ENCODE measurements at regions not wholly inside any gene's neighbourhood (a gene's known extent, or its start where the extent isn't known, plus 50 kb on each side); places are given as distances from the start of the nearest gene placed in this dataset.

GRCh38 chr9:106438928-106439327 is 424.0 kb upstream of the ZNF462 start:
- no peak for TF ChIP-seq CTCF (IDR thresholded peaks at IDR 0.05; ENCODE audit: poor library complexity)
- no peak for TF ChIP-seq EZH2 (IDR thresholded peaks at IDR 0.05; ENCODE audit: borderline replicate concordance)

Data from hepatocyte (in vitro differentiated cells).